ENCODE measurements at regions not wholly inside any gene's neighbourhood (a gene's known extent, or its start where the extent isn't known, plus 50 kb on each side); places are given as distances from the start of the nearest gene placed in this dataset.

DNA sequence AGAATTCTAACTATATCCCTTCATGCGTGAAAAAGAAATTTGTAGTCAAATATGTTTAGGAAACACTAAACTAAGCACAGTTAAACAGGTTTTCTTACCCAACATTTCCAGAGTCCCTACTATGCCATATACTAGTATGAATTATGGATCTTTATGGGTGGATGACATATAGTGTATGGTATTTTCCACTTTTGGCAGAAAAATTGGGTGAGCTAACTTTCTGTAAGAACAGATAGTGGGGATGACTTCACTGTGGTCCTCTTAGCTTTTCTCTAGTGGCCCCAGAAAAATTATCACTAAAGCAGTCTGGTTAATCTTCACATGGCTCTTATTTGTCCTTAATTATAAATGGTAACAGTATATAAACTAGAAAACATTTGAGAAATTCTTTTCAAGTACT, 240.0 kb upstream of the GULP1 start:
- ATAC-seq (ENCODE audit: poor library complexity): no peak
- intact Hi-C loops (cut with DNase I): no loop called here

DNA sequence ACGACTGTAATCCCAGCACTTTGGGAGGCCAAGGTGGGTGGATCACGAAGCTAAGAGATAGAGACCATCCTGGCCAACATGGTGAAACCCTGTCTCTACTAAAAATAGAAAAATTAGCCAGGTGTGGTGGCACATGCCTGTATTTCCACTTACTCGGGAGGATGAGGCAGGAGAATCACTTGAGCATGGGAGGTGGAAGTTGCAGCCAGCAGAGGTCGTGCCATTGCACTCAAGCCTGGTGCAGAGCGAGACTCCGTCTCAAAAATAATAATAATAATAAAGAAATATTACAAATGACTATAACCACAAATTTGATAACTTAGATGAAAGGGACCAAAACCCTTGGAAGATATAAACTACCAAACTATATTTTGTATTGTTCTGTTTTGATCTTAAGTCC, 226.3 kb upstream of the GULP1 start:
- DNase-seq: no peak
- ATAC-seq (ENCODE audit: poor library complexity): no peak
- intact Hi-C loops (cut with DNase I): no loop called here

More for the DNA sequence above, 240.0 kb upstream of the GULP1 start:
- no peak for DNase-seq

DNA sequence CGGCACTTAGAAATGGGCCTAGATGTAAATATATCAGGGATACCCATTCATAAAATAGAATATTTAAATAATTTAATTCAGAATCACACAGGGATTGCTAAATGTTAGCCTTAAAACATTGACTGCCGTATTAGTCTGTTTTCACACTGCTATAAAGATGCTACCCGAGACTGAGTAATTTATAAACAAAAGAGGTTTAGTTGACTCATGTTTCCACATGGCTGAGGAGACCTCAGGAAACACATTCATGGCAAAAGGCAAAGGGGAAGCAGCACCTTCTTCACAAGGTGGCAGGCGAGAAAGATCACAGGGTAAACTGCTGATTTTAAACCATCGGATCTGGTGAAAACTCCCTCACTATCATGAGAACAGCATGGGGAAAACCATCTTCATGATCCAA, 223.6 kb upstream of the GULP1 start:
- ATAC-seq (ENCODE audit: poor library complexity) (no peak), DNase-seq (no peak)
- intact Hi-C loops (cut with DNase I): no loop called here

DNA sequence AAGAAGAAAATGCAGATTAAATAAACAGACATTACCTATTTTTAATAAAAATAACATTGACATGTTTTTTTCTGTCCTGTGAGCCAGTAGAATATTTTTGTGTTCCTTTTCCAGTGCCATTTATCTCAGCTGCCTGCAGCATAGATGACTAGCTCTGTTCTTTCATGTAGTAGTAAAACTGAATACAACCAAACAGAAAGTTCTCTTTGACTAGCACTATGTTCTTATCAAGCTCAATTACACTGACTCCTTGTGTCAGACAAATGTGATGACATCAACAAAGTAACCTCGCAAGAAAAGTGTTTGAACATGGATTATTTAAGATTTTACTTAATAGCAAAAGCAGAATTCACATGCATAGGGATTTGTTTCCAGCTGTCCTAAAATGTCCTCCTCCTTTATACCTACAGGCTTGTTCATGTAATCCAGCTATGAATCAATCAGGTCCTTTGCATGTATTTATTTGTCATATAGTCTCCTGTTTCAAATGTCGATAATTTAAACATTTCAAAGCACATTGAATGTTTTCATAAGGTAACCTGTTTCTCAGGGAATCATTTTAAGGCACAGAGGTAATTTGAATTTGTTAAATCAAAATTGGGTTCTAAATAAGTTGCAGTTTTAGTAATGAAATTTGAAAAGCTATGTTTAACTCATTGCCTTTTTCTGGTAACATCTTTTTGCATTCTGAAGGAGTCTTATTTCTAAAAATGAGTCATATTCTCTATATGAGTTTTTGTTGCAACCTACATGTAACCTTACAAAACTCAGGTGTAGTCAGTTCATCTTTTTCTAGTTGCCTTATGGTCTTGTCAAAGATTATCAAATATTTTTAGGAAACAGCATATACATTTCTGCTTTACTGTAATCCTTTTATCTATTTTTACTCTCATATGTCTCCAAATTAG, 215.3 kb upstream of the GULP1 start:
- intact Hi-C loops (cut with DNase I): no loop called here
- ATAC-seq (ENCODE audit: poor library complexity) (no peak), DNase-seq (no peak)

DNA sequence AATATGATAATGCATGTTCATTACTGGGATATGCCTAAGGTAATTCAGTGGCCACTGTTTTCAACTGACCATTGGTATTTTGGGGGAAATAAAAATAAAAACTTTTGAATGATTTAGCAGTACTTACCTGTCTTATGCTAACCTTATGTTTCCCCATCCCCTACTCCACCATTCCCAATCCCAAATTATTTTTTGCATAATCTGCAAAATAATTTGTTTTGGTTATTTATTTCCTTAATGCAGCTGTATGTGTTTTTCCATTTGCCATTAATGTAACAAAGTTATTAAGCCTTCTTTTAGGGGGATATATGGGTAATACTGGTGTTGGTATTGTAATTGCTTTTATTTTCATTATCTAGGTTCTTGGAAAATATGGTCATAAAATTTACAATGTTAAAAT, 213.9 kb upstream of the GULP1 start:
- DNase-seq: no peak
- intact Hi-C loops (cut with DNase I): no loop called here
- no peak for ATAC-seq (ENCODE audit: poor library complexity)

DNA sequence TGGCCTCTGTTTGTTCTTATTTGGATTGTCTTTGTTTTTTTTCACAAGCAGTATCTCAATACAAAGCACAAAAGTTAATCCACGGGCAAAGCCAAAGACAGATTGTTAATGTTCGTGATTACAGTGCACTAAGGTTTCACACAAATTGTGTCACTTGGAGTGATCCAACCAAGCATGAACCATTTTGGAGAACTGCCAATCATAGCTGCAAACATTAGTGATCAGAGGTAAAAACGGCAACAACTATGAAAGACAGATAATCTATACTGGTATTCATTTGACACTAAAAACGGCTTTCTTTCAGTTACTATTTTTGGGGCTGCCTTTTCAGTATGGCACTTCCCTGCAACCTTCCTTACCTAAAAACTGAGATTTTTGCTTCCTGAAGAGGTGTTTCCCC, 213.1 kb upstream of the GULP1 start:
- ATAC-seq (ENCODE audit: poor library complexity): no peak
- no peak for DNase-seq
- intact Hi-C loops (cut with DNase I): no loop called here

DNA sequence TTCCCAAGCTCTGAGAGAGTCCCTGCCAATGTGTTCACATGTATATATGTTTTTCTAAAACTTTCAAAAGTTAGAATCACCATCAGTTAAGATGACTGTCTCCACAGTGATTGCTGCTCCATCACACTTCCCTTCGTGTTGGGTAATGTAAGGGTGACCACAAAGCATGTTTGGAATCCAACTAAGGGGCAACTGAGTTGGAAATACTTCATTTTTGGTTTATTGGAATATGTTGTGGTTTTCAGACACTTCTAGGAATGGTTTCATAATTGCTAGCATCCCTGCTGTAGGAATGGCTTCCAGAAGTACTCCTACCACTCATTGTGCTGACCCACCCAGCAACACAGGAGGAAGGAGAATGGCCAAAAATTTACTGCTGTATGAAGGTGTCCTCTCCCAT, 212.5 kb upstream of the GULP1 start:
- ATAC-seq (ENCODE audit: poor library complexity): no peak
- DNase-seq: no peak
- intact Hi-C loops (cut with DNase I): no loop called here

DNA sequence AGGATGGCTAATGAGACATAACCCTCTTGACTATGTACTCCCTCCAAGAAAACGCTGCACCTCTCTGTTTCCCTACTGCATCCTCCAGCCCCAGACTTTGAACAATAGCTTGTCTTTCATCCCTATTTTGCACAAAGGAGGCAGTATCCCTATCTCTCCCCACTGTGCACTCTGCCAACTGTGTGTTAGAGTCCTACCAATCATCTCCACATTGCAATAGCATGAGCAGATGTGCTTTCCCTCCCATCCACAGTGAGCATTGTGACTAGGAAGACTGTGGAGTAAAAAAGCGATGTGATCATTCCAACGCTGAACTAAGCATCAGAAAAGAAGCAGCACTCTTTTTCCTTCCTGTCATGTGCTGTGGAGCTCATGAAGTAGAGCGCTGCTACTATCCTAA, 206.3 kb upstream of the GULP1 start:
- ATAC-seq (ENCODE audit: poor library complexity) (no peak), DNase-seq (no peak)
- intact Hi-C loops (cut with DNase I): no loop called here

DNA sequence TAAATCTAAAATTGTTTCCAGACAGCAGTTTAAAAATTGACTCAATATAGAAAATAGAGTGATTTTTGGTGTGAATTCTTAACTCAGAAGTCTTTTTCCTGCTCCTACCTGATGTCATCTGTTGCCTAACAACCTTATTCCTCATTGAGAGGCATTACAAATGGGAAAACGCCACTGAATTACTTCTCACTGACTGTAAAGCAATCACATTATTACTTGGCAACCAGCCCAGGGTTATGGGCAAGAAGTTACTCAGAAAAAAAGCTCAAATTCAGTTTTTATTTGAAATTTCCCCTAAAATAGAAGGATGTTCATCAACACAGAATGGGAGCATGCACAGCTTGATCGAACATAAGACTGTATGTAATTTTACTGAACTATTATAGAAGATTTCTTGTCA, 201.8 kb upstream of the GULP1 start:
- no peak for ATAC-seq (ENCODE audit: poor library complexity)
- DNase-seq: no peak
- intact Hi-C loops (cut with DNase I): no loop called here

DNA sequence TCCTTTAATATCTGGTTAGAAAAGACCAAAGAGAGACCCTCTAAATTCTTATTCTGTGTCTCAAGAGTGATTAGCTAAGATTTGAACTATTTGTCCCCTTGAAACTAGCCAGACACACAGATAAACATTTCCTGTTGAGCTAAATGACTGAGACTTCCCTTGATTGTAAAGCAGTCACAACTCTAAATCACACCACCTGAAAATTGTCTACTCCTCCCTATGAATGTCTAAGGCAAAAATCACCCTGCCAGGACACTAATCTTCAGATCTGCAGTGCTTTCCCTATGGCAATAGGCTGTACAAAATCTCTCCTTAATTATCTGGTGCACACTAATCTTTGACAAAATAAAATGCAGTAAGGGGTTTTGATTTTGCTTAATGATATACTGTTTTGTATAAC, 200.5 kb upstream of the GULP1 start:
- intact Hi-C loops (cut with DNase I): no loop called here
- no peak for DNase-seq

DNA sequence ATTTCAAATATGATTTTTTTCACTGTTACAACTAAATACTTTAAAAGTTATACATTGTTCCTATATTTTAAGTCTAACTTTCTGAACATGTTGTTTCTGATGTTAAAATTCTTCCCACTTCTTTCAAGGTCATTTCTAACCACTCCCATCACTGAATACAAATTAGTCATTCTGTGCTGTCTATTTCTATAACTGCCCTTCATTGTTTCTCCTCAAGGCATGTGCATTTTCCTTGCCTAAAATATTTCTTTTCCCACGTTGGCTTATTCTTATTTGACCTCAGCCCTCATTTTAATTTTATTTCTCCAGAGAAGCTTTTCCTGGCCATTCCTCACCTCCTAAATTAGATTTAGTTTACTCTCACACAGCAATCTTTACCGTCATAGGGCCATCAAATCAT, 198.9 kb upstream of the GULP1 start:
- ATAC-seq (ENCODE audit: poor library complexity): no peak

More for the DNA sequence above, 200.5 kb upstream of the GULP1 start:
- no peak for ATAC-seq (ENCODE audit: poor library complexity)

DNA sequence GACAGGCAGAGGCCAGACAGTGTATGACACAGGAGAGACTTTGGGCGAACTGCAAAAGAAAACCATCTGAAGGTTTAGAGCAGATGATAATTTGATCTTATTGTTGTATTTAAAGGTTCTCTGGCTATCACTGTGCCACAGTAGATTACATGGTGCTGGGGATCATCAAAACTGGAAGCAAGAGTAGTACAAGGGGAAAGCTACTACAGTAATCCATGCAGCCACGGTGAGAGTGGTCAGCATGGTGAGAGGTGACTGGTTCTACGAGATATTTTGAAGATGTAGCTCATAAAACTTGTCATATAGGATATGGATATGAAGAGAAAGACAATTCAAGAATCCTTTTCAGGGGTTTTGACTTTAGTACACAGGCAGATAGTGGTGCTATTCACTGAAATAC, 194.8 kb upstream of the GULP1 start:
- DNase-seq (no peak), ATAC-seq (ENCODE audit: poor library complexity) (no peak)
- intact Hi-C loops (cut with DNase I): no loop called here

More for the DNA sequence above, 198.9 kb upstream of the GULP1 start:
- no peak for DNase-seq
- intact Hi-C loops (cut with DNase I): no loop called here

DNA sequence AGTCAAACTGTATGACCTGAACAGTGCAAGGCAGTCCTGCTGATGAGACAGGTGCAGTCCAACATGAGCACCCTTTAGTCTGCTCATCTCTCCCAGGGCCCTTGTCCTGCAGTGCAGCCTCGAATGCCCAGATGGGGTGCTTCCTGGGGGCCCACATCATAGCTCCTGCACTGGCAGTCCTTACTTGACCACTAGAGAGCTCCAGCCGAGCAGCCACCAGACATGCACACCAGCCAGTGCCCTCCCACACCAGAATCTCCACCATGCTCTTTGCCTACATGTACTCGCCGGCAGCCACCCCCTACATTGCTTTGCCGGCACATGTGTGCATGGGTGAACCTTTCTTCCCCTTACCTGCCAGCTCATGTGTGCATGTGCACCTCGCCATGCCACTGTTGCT, 188.8 kb upstream of the GULP1 start:
- intact Hi-C loops (cut with DNase I): no loop called here
- DNase-seq (no peak), ATAC-seq (ENCODE audit: poor library complexity) (no peak)

DNA sequence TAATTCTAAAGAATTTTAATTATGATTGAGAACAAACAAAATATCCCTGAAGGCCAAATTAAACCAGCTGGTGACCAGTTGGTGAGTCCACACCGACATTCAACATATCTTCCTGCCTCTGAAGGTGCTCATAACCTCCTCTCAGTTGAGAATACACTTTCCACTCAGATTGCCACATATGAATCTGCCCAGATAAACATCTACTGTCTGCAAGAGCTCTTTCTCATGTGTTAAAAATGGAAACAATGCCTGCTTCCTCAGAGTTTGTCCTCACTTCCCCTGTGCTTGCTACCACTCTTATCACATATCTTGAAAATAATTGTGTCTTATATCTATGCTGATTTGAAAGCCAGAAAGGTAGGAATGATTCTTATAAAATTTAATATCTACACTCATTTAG, 177.7 kb upstream of the GULP1 start:
- intact Hi-C loops (cut with DNase I): no loop called here
- ATAC-seq (ENCODE audit: poor library complexity): no peak
- DNase-seq: no peak

DNA sequence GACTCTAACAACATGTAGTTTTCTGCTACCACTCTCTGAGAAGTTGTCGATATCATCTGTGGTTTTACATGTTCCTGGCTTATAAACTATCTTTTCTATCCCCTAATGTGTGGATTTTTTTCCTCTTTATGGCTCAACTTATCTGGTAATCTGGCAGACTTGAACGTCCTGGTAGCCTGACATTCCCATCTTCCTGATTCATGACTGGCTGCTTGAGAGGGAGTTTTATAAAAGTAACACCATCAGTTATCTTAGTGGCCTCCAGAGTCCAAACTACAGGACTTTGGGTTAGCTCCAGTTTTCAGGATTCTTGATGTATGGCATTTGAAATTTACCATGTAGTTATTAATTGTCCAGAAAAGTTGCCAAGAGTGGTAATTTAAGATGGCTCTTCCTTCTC, 174.0 kb upstream of the GULP1 start:
- ATAC-seq (ENCODE audit: poor library complexity): no peak
- intact Hi-C loops (cut with DNase I): no loop called here

DNA sequence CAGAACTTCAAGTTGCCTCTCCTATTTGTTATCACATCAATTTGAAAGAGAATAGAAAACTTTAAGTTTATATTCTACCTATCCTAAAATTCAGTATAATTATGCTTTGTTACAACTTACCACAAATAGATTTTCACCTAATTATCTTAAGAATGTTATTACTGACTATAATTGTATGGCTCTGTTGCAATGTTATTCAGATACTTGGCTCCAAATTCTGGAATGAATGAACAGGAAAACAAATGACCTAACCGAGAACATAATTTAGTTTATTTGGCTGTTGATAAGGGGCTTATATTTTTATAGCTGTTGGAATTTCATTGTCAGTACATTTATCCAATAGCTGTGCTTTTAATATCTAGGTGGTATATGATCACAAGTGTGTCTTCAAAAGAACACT, 173.2 kb upstream of the GULP1 start:
- intact Hi-C loops (cut with DNase I): no loop called here
- DNase-seq: no peak
- no peak for ATAC-seq (ENCODE audit: poor library complexity)

More for the DNA sequence above, 174.0 kb upstream of the GULP1 start:
- DNase-seq: no peak

DNA sequence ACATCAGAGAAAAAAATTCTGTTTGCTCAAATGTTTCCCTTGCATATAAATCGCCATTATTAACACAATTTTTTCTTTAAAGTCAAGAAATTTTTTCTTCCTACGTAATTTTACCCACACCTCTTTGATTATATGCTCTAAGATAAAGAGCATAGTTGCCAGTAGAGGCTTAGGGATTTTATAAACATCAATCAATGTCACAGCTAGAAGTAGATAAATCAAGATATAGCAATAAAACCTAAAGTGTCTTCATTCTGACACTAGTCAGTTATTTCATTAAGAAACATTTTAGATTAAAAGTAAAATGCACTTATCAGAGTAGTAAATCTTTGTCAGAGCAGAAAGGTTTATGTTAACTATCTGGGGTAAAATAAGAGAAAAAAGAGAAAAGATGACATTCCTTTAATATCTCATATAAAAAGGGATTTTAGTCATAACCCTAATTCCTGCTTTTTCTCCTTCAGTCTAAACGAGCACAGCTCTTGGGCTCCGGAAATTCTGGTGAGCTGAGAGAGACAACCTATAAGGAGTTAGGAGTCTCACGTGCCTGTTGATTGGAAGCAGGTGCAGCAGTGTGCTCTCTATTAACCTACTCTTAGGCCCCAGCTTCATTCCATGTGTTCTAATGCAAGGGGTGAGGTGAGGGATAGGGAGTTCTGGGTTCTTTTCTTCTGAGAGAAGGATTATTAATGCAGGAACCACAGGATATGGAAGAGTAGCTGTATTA, 172.4 kb upstream of the GULP1 start:
- intact Hi-C loops (cut with DNase I): no loop called here
- ATAC-seq (ENCODE audit: poor library complexity) (no peak), DNase-seq (no peak)

DNA sequence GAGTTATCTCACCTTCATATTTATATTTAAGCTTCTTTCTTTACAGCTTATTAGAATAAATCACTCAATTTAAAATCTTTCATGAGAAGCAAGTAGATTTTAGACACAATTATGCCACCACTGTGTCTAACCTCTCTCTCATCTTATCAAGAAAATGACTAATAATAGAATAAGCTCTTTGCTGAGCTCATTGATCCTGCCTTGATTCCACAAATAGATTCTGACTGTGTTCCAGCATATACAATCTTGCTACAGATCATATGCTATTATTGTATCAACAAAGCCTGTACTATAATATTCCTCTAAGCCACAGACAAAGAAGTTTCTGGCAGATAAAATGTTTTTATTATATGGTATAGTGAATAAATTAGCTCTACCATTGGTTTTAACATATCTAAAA, 168.7 kb upstream of the GULP1 start:
- DNase-seq (no peak), ATAC-seq (ENCODE audit: poor library complexity) (no peak)
- intact Hi-C loops (cut with DNase I): no loop called here

DNA sequence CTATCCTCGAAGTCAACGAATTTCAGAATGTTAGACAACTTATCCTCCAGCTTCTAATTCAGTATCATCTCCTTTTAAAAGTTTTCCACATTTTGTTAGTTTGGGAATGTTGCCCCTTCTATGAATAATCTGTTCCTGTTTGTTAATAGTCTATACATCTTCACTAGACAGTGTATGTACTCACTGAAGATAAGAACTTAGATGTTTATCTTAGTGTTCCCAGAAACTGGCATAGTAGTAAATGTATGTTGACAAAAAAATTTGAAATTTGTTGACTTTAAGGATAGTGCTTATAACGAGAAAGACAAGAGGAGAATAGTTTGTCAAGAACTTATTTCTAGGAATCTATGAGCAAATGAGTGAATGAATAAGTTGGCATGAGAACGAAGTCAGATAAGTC, 162.0 kb upstream of the GULP1 start:
- DNase-seq: no peak
- intact Hi-C loops (cut with DNase I): no loop called here
- ATAC-seq (ENCODE audit: poor library complexity): no peak

DNA sequence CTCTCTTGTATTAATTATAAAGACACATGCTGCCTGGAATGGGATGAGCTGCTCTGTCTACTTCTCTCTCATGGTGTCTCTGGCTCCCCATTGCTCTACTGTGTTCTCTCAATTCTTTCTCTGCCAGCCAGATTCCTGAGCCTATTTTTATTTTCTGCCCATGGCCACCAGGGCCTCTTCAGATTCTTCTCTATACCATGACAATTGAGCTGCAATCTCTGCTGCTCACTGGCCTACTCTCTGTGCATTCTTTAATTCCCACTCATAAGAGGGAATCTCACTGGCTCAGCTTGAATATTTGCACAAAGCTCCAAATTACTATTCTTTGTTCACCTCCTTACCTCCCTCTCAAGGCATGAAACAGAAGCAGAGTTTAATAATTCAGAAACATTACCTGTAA, 161.4 kb upstream of the GULP1 start:
- DNase-seq (no peak), ATAC-seq (ENCODE audit: poor library complexity) (no peak)
- intact Hi-C loops (cut with DNase I): no loop called here
